ENCODE measurements at regions not wholly inside any gene's neighbourhood (a gene's known extent, or its start where the extent isn't known, plus 50 kb on each side); places are given as distances from the start of the nearest gene placed in this dataset.

GRCh38 chr3:59302442-59302841 is 252.6 kb upstream of the CFAP20DC start:
- no peak for DNase-seq (ENCODE audit: low read depth, low spot score)

- no peak for DNase-seq (ENCODE audit: low read depth, low spot score)
Measured at GRCh38 chr3:59300733-59301132, 250.9 kb upstream of the CFAP20DC start.

GRCh38 chr3:59299561-59299960 is 249.7 kb upstream of the CFAP20DC start:
- DNase-seq (ENCODE audit: low read depth, low spot score), result no peak

GRCh38 chr3:59290358-59290757 is 240.5 kb upstream of the CFAP20DC start:
- DNase-seq (ENCODE audit: low read depth, low spot score), result no peak

- no peak for DNase-seq (ENCODE audit: low read depth, low spot score)
Measured at GRCh38 chr3:59289831-59290230, 240.0 kb upstream of the CFAP20DC start.

GRCh38 chr3:59288951-59289350 is 239.1 kb upstream of the CFAP20DC start:
- no peak for DNase-seq (ENCODE audit: low read depth, low spot score)

- DNase-seq (ENCODE audit: low read depth, low spot score), result no peak
Measured at GRCh38 chr3:59286791-59287531, 237.1 kb upstream of the CFAP20DC start.

- no peak for DNase-seq (ENCODE audit: low read depth, low spot score)
Measured at GRCh38 chr3:59285560-59285959, 235.7 kb upstream of the CFAP20DC start.

GRCh38 chr3:59284926-59285325 is 235.1 kb upstream of the CFAP20DC start:
- DNase-seq (ENCODE audit: low read depth, low spot score), result no peak

GRCh38 chr3:59280113-59280512 is 230.3 kb upstream of the CFAP20DC start:
- DNase-seq (ENCODE audit: low read depth, low spot score), result no peak

GRCh38 chr3:59277816-59278215 is 228.0 kb upstream of the CFAP20DC start:
- DNase-seq (ENCODE audit: low read depth, low spot score), result no peak

GRCh38 chr3:59277201-59277600 is 227.4 kb upstream of the CFAP20DC start:
- DNase-seq (ENCODE audit: low read depth, low spot score), result no peak

GRCh38 chr3:59273976-59274375 is 224.2 kb upstream of the CFAP20DC start:
- no peak for DNase-seq (ENCODE audit: low read depth, low spot score)

- no peak for DNase-seq (ENCODE audit: low read depth, low spot score)
Measured at GRCh38 chr3:59271971-59272370, 222.1 kb upstream of the CFAP20DC start.

- DNase-seq (ENCODE audit: low read depth, low spot score), result no peak
Measured at GRCh38 chr3:59270921-59271320, 221.1 kb upstream of the CFAP20DC start.

- no peak for DNase-seq (ENCODE audit: low read depth, low spot score)
Measured at GRCh38 chr3:59270209-59270608, 220.4 kb upstream of the CFAP20DC start.

GRCh38 chr3:59268170-59268569 is 218.3 kb upstream of the CFAP20DC start:
- DNase-seq (ENCODE audit: low read depth, low spot score), result no peak

GRCh38 chr3:59267021-59267420 is 217.2 kb upstream of the CFAP20DC start:
- no peak for DNase-seq (ENCODE audit: low read depth, low spot score)

GRCh38 chr3:59266551-59266950 is 216.7 kb upstream of the CFAP20DC start:
- no peak for DNase-seq (ENCODE audit: low read depth, low spot score)

- no peak for DNase-seq (ENCODE audit: low read depth, low spot score)
Measured at GRCh38 chr3:59265566-59265965, 215.7 kb upstream of the CFAP20DC start.

- DNase-seq (ENCODE audit: low read depth, low spot score), result no peak
Measured at GRCh38 chr3:59264366-59264765, 214.5 kb upstream of the CFAP20DC start.

- DNase-seq (ENCODE audit: low read depth, low spot score), result no peak
Measured at GRCh38 chr3:59263152-59263551, 213.3 kb upstream of the CFAP20DC start.

- no peak for DNase-seq (ENCODE audit: low read depth, low spot score)
Measured at GRCh38 chr3:59262076-59262498, 212.3 kb upstream of the CFAP20DC start.

- DNase-seq (ENCODE audit: low read depth, low spot score), result no peak
Measured at GRCh38 chr3:59261009-59261408, 211.2 kb upstream of the CFAP20DC start.
